GM21390 (cell line): ENCODE measurements at regions not wholly inside any gene's neighbourhood (a gene's known extent, or its start where the extent isn't known, plus 50 kb on each side); places are given as distances from the start of the nearest gene placed in this dataset.
"Not testable (repeated sequence)": the region's sequence is repeated elsewhere in the genome, so short reads cannot be mapped to it uniquely, and the experiment has no call there.

Experiments used
- ATAC-seq: cut with Tn5 transposase; IDR thresholded peaks from one replicate; pipeline ENCODE4 v1.9.1; 2021; ENCODE audit not compliant: unreplicated experiment

DNA sequence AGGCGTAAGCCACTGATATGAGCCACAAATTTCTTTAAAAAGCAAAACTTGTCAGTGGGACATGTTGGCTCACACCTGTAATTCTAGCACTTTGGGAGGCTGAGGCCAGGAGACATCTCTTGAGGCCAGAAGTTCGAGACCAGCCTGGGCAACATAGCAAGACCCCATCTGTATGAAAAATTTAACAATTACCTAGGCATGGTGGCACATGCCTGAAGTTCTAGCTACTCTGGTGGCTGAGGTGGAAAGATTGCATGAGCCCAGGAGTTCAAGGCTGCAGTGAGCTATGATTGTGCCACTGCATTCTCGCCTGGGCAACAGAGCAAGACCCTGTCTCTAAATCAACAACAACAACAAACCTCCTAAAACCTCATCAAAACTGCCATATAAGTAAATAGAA, 147.6 kb upstream of the BARHL2 start:
- no peak for ATAC-seq

GRCh38 chr1:90862782-90863181, 145.7 kb upstream of the BARHL2 start:
- ATAC-seq = no peak

DNA sequence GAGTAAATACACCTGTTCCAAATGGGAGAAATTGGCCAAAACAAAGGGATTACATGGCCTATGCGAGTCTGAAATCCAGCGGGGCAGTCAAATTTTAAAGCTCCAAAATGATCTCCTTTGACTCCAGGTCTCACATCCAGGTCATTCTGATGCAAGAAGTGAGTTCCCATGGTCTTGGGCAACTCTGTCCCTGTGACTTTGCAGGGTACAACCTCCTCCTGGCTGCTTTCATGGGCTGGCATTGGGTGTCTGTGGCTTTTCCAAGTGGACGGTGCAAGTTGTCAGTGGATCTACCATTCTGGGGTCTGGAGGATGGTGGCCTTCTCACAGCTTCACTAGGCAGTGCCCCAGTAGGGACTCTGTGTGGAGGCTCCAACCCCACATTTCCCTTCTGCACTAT, 144.3 kb upstream of the BARHL2 start:
- not testable (repeated sequence) for ATAC-seq

DNA sequence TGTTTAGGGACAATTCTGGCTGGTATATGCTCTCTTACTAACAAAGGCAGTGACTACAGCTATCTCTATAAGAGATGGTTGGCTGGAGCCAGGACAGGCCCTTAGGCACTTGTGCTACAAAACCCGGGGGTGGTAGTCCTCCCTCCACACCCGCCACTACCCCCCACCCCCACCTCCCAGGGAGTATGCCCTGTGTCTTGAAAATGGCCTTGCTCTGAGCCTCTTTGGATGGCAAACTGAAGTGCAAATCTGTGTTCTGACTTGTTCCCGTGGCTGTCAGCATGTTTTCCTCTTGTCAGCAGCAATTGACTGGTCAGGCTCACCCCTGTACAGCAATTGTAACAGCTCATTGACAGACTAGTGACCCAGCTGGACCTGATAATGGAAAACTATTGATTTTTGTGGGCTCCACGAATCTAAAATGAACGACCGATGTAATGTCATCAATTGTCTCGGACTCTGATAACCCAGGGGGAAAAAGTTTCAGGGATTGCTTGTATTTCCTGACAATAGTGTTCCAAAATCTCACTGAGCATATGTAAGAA, 139.4 kb upstream of the BARHL2 start:
- ATAC-seq = no peak

DNA sequence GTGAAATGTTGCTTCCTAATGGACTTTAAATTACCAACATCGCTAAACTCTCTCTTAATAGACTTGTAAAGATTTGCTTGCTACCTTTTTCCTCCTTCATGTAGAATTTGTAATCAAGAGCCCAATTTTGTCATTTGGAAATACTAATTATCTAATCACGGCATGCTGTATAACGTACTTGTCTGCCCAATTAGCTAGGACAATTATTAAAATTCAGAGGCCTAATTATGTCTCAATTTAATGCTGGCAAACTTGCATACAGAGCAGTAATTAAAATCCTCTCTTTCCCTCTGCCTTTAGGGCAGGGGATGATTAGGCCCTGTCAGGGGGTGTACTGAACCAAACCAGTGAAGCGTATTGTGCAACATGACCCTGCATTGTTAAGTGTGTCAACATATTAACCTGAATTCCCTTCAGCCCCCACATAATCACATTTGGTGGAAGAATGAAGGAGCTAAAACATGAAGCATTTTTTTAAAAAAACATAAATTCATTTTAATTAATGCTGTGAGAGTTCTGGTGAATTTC, 137.4 kb upstream of the BARHL2 start:
- no peak for ATAC-seq

GRCh38 chr1:90851711-90852050, 134.6 kb upstream of the BARHL2 start:
- no peak for ATAC-seq

- peak; percentile 100 for ATAC-seq
These were observed 134.0 kb upstream of the BARHL2 start for GRCh38 chr1:90850898-90851710.

- ATAC-seq = no peak
These were observed 133.2 kb upstream of the BARHL2 start for GRCh38 chr1:90850181-90850897.

DNA sequence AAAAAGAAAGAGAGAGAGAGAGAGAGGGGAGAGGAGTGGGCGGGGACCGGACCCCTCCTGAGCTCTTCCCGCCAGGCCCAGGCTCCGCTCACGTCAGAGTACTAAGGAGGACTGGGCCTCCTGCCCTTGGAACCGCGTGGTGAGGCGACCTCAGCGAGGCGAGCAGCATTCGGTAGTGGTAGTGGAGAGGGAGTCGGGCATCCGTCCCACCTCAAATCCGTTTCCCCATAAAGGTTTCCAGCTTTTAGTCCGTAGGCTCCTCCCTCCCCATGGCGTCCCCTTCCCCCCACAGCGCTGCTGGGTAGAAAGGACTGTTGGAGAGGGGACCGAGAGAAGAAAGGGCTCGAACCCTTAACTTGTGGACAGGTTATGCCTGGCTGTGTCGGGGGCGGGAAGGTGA, 124.4 kb upstream of the BARHL2 start:
- no peak for ATAC-seq

GRCh38 chr1:90840352-90840751, 123.2 kb upstream of the BARHL2 start:
- no peak for ATAC-seq

DNA sequence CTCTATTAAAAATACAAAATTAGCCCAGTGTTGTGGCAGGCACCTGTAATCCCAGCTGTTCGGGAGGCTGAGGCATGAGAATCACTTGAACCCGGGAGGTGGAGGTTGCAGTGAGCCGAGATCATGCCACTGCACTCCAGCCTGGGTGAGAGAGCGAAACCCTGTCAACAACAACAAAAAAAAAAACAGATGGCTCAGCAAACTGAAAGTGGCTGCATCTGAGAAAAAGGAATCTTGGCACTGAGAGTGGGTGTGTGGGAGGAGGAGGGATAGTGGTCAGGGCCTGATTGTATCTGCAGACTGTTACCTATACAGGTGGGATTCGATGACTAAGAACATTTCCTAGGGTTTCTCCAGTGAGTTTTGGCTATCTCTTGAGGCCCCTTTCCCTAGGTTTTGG, 122.2 kb upstream of the BARHL2 start:
- ATAC-seq = no peak

GRCh38 chr1:90838720-90839119, 121.6 kb upstream of the BARHL2 start:
- no peak for ATAC-seq

- ATAC-seq = no peak
These were observed 120.3 kb upstream of the BARHL2 start for GRCh38 chr1:90837420-90837819.

DNA sequence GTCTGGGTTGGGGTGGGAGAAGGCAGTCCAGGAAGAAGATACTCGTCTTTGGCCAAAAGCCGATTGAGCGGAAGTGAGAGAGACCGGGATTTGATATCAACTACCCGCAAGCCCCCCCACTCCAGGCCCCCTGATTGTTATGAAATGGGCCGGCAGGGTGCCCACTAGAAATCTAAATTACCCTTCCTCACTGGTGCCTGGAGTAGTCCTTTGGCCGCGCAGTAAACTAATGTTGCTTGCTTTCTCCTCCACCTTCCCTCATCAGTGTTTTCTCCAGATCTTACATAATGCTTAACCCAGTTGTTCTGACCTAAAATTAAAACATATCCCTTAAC, 119.2 kb upstream of the BARHL2 start:
- no peak for ATAC-seq

- no peak for ATAC-seq
These were observed 118.7 kb upstream of the BARHL2 start for GRCh38 chr1:90835661-90836344.

DNA sequence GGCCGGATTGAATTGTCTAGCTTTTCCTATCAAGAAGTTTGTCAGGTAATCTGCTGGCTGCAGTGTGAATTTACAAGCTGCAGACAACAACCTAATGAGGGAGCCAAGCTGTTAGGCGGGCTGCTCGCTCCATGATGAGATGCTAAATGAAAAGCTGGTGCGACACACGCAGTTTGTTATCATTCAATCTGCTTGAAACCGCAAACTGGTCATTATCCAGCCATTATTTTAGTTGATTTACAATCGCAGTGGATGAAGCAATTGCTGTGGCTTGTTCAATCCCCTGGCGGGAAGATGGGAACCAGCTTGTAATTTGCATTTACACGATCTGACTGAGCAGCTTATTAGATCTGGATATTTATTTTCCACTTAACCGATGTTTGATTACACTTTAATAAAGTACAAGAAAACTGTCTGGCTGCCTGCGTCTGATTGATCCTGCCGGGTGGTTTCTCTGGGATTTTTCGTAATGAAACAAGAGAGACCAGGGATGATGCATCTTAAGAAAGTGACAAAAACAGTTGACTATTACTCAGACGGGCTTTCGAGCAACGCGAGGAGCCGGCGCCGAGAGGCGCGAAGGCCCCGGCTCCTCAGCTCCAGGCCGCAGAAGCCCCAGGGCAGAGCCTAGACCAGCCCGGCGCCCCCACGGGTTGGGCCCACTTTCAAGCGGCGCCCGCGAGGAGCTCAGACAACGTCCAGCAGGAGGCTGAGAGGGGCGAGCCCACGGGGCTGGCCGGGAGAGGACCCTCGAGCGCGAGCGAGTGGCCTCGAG, 118.0 kb upstream of the BARHL2 start:
- ATAC-seq = no peak

- ATAC-seq = no peak
These were observed 117.3 kb upstream of the BARHL2 start for GRCh38 chr1:90834354-90834885.

GRCh38 chr1:90833466-90834110, 116.5 kb upstream of the BARHL2 start:
- ATAC-seq = no peak

DNA sequence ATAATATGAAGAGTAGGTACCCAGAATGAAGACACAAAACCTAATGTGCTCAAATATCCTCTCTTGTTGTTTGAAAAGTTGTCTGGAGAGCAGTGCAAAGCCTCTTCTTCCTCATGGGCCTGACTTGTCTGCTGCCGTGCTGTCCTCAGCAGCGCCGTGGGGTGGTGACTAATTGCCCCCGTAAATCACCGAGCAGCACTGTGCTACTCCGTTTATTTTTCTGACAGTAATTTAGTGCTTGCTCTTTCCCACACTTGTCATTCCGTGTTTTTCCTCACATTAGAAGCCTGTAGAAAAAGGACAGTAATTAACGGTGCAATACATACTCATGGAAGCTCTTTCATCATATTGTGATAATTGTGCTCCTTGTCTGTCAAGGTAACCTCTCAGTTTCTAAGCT, 114.8 kb upstream of the BARHL2 start:
- no peak for ATAC-seq

DNA sequence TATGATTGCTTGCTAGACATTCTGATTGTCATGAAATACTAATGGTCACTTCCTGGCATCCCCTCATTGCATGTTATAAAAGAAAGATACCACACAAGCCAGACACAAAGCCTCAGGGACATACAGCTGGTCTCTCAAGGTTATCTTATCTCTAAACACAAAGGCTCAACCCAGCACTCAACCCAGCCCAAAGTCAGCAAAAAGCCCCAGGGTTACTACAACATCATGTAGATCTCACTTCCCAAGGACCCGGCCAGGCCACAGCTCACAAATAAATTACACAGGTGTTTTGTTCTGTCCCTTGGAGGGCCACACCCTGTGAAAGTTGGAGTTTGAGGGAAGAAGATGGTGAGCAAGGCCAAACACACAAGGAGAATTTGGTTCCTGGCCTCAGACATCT, 109.7 kb upstream of the BARHL2 start:
- ATAC-seq = no peak
